Cardiac muscle cell (in vitro differentiated cells and primary cell): ENCODE measurements at regions not wholly inside any gene's neighbourhood (a gene's known extent, or its start where the extent isn't known, plus 50 kb on each side); places are given as distances from the start of the nearest gene placed in this dataset.

Experiments used
- DNase-seq, 2 donors: peaks; one replicate each; pipeline versions ENCODE4 v3.0.0 to v3.0.0-alpha.2; 2010 to 2017; ENCODE audit warnings: low read depth in 1 of 2, low spot score in 1 of 2
- H3K27ac ChIP-seq: fragments of 200-600 bp; sonication (generic); 2 replicates; pipeline ENCODE4 v1.5.1; 2016
- H3K27me3 ChIP-seq: fragments of 200-600 bp; sonication (generic); 2 replicates; pipeline ENCODE4 v1.6.0; 2016; ENCODE audit warnings: control low read depth
- H3K36me3 ChIP-seq: fragments of 200-600 bp; sonication (generic); 2 replicates; pipeline ENCODE4 v1.5.1; 2016; ENCODE audit warnings: control low read depth
- H3K4me1 ChIP-seq: fragments of 200-600 bp; sonication (generic); 2 replicates; pipeline ENCODE4 v1.8.1; 2017; ENCODE audit warnings: low read depth, mild to moderate bottlenecking, mixed run types
- H3K4me3 ChIP-seq: fragments of 200-600 bp; sonication (generic); 2 replicates; pipeline ENCODE4 v1.5.1; 2016; ENCODE audit warnings: mild to moderate bottlenecking
- H3K9me3 ChIP-seq: fragments of 200-600 bp; sonication (generic); 2 replicates; pipeline ENCODE4 v1.5.1; 2017; ENCODE audit warnings: low read depth, mild to moderate bottlenecking, control low read depth
- CTCF ChIP-seq: IDR thresholded peaks from 2 replicates; pipeline ENCODE4 v1.5.1; 2012; ENCODE audit warnings: low read depth, mild to moderate bottlenecking, low read length

GRCh38 chr7:114784746-114785145 lies 137.1 kb upstream of the MDFIC start:
- H3K36me3 ChIP-seq, result no peaks in the 10 kb centered on the region
- H3K27me3 ChIP-seq, result no peaks in the 10 kb centered on the region
- H3K4me1 ChIP-seq, result peaks cover 12% of the 10 kb centered on the region
- no peak for DNase-seq
- H3K9me3 ChIP-seq, result no peaks in the 10 kb centered on the region
- no peak overlapping the region for H3K4me3 ChIP-seq
- H3K27ac ChIP-seq, result no peak overlapping the region
- TF ChIP-seq CTCF, result no peak

GRCh38 chr7:114785496-114785895 lies 136.4 kb upstream of the MDFIC start:
- no peak overlapping the region for H3K4me3 ChIP-seq
- no peaks in the 10 kb centered on the region for H3K36me3 ChIP-seq
- no peaks in the 10 kb centered on the region for H3K9me3 ChIP-seq
- no peaks in the 10 kb centered on the region for H3K27me3 ChIP-seq
- no peak overlapping the region for H3K27ac ChIP-seq
- peaks cover 8% of the 10 kb centered on the region for H3K4me1 ChIP-seq
- TF ChIP-seq CTCF, result no peak
- peak in 1 of 2 donors; percentile 5 for DNase-seq

- Histone ChIP-seq H3K4me1 (peaks cover 1% of the 10 kb centered on the region), H3K36me3 (no peaks in the 10 kb centered on the region), H3K4me3 (no peak overlapping the region), H3K9me3 (no peaks in the 10 kb centered on the region), H3K27ac (no peak overlapping the region), H3K27me3 (no peaks in the 10 kb centered on the region)
- no peak for DNase-seq
- no peak for TF ChIP-seq CTCF
Measured at GRCh38 chr7:114786455-114786854, 135.4 kb upstream of the MDFIC start.

- peak in 1 of 2 donors; percentile 67 for DNase-seq
- Histone ChIP-seq H3K4me1 (peaks cover 3% of the 10 kb centered on the region), H3K27me3 (no peaks in the 10 kb centered on the region), H3K4me3 (no peak overlapping the region), H3K9me3 (no peaks in the 10 kb centered on the region), H3K27ac (no peak overlapping the region), H3K36me3 (no peaks in the 10 kb centered on the region)
- TF ChIP-seq CTCF, result no peak
Measured at GRCh38 chr7:114787556-114787955, 134.3 kb upstream of the MDFIC start.

GRCh38 chr7:114788706-114789105 lies 133.2 kb upstream of the MDFIC start:
- no peak for DNase-seq

More at GRCh38 chr7:114788706-114789105, 133.2 kb upstream of the MDFIC start:
- no peak for TF ChIP-seq CTCF
- Histone ChIP-seq H3K4me3 (no peak overlapping the region), H3K4me1 (peaks cover 3% of the 10 kb centered on the region), H3K27me3 (no peaks in the 10 kb centered on the region), H3K9me3 (no peaks in the 10 kb centered on the region), H3K36me3 (no peaks in the 10 kb centered on the region), H3K27ac (no peak overlapping the region)
